Pancreas (tissue), 10 donors: ENCODE measurements at regions not wholly inside any gene's neighbourhood (a gene's known extent, or its start where the extent isn't known, plus 50 kb on each side); places are given as distances from the start of the nearest gene placed in this dataset.

Experiments
- ATAC-seq, 4 donors: fragments of 200-7000 bp; cut with Tn5 transposase; one replicate each; pipeline versions ENCODE4 v1.8.0 to v1.9.1; 2020; ENCODE audit warnings: mild to moderate bottlenecking in 4 of 4, moderate library complexity in 4 of 4
- DNase-seq, 6 donors: peaks; one replicate each; pipeline ENCODE4 v3.0.0-alpha.2; 2020
- FAIRE-seq: peaks from 2 replicates; lab custom pipeline; 2012; peaks lifted over from hg19 to GRCh38; lab: Jason Lieb, UNC
- H3K27ac ChIP-seq, 4 donors: fragments of 200-600 bp; sonication (generic); 1 replicate in 3 of 4; 2 replicates in 1 of 4; pipeline versions ENCODE4 v1.5.0 to v1.8.0; 2020
- H3K27me3 ChIP-seq, 4 donors: fragments of 200-600 bp; one replicate each; pipeline ENCODE4 v1.8.0; 2021
- H3K36me3 ChIP-seq, 3 donors: fragments of 200-600 bp; sonication (generic) in 1 of 3; one replicate each; pipeline versions ENCODE4 v1.5.0 to v1.8.0; 2020 to 2021
- H3K4me1 ChIP-seq, 3 donors: fragments of 200-600 bp; one replicate each; pipeline ENCODE4 v1.8.0; 2021
- H3K4me3 ChIP-seq, 4 donors: fragments of 200-600 bp; sonication (generic) in 2 of 4; one replicate each; pipeline versions ENCODE4 v1.5.0 to v1.8.0; 2020 to 2021
- H3K9me3 ChIP-seq, 4 donors: fragments of 200-600 bp; one replicate each; pipeline ENCODE4 v1.8.0; 2021
- CTCF ChIP-seq, 4 donors: fragments of 200-600 bp; sonication (generic) in 3 of 4; IDR thresholded peaks; one replicate each; pipeline versions ENCODE4 v1.5.0 to v1.8.0; 2021; ENCODE audit warnings: antibody characterized with exemption in 4 of 4
- WGBS, 2 donors: extraction: QIAGEN DNeasy Blood & Tissue Kit; methylation state at CpG; one replicate each; pipeline ENCODE4 v1.1.7; 2013; 5-methylcytosine and 5-hydroxymethylcytosine counted together
- intact Hi-C, 3 donors: fragments of 100-400 bp; cut with DNase I; formaldehyde crosslinking; loops; one replicate each; pipeline versions ENCODE4 v1.11.1 to v1.14.2; 2022
- donor health status: healthy with polysubstance abuse.
- donor health status: DM: no; HTN: no; CAD: no; lungs with moderate emphysema.
- donor health status: DM: no; HTN: no; CAD: no.
- donor health status: control.
- donor health status: control.
- donor health status: Bipolar disorder and iron deficiency.
- donor health status: DM: yes; HTN: yes; CAD: no.
- donor health status: DM: no; HTN: no; CAD: no.
- donor health status: DM: no; HTN: no; CAD: no.
- donor health status: DM: yes; HTN: yes; CAD: no.

- Histone ChIP-seq H3K27ac (no peak overlapping the region), H3K4me1 (no peaks in the 10 kb centered on the region), H3K4me3 (no peak overlapping the region), H3K36me3 (no peaks in the 10 kb centered on the region), H3K27me3 (no peaks in the 10 kb centered on the region), H3K9me3 (no peaks in the 10 kb centered on the region)
- WGBS, 2 donors = 93 to 97% methylated on average over 2 of the region's 2 CpGs
- intact Hi-C loops = no loop called here
- no peak for FAIRE-seq
- no peak for TF ChIP-seq CTCF (IDR thresholded peaks at IDR 0.05)
- no peak for DNase-seq
- ATAC-seq = no peak
These were observed 139.9 kb upstream of the ATP1B1 start for GRCh38 chr1:168966636-168967035.

- WGBS, 2 donors = 80 to 85% methylated on average over 7 of the region's 7 CpGs
- Histone ChIP-seq H3K4me3 (no peak overlapping the region), H3K27ac (no peak overlapping the region), H3K9me3 (no peaks in the 10 kb centered on the region), H3K27me3 (no peaks in the 10 kb centered on the region), H3K36me3 (no peaks in the 10 kb centered on the region), H3K4me1 (peaks cover 0 to 5% (median 0%) of the 10 kb centered on the region in 3 donors)
- FAIRE-seq (no peak), ATAC-seq (no peak), DNase-seq (no peak)
- intact Hi-C loops = no loop called here
- no peak for TF ChIP-seq CTCF (IDR thresholded peaks at IDR 0.05)
These were observed 135.4 kb upstream of the ATP1B1 start for GRCh38 chr1:168970926-168971659.

GRCh38 chr1:168972225-168972624 lies 134.3 kb upstream of the ATP1B1 start:
- 83 to 90% methylated on average over 4 of the region's 4 CpGs for WGBS, 2 donors
- no peak for ATAC-seq
- Histone ChIP-seq H3K27ac (no peak overlapping the region), H3K27me3 (no peaks in the 10 kb centered on the region), H3K36me3 (no peaks in the 10 kb centered on the region), H3K9me3 (no peaks in the 10 kb centered on the region), H3K4me1 (peaks cover 0 to 5% (median 0%) of the 10 kb centered on the region in 3 donors), H3K4me3 (no peak overlapping the region)
- no peak for DNase-seq
- intact Hi-C loops = no loop called here
- FAIRE-seq = no peak
- no peak for TF ChIP-seq CTCF (IDR thresholded peaks at IDR 0.05)

- intact Hi-C loops = no loop called here
- H3K9me3 ChIP-seq = no peaks in the 10 kb centered on the region
- no peaks in the 10 kb centered on the region for H3K36me3 ChIP-seq
- ATAC-seq = peak in 3 of 4 donors; percentile 62 to 84 (median 70)
- DNase-seq = peak in 3 of 6 donors; percentile 13 to 41 (median 34)
- peaks cover 0 to 5% (median 0%) of the 10 kb centered on the region in 3 donors for H3K4me1 ChIP-seq
- no peaks in the 10 kb centered on the region for H3K27me3 ChIP-seq
- 19 to 25% methylated on average over 2 of the region's 2 CpGs for WGBS, 2 donors
- no peak overlapping the region for H3K27ac ChIP-seq
- FAIRE-seq = no peak
- TF ChIP-seq CTCF (IDR thresholded peaks at IDR 0.05) = no peak
- no peak overlapping the region for H3K4me3 ChIP-seq
These were observed 133.6 kb upstream of the ATP1B1 start for GRCh38 chr1:168972887-168973286.

- no peak overlapping the region for H3K4me3 ChIP-seq
- ATAC-seq (no peak), FAIRE-seq (no peak), DNase-seq (no peak)
- TF ChIP-seq CTCF (IDR thresholded peaks at IDR 0.05) = no peak
- no peaks in the 10 kb centered on the region for H3K36me3 ChIP-seq
- H3K27me3 ChIP-seq = no peaks in the 10 kb centered on the region
- no peak overlapping the region for H3K27ac ChIP-seq
- H3K4me1 ChIP-seq = peaks cover 0 to 5% (median 0%) of the 10 kb centered on the region in 3 donors
- 76 to 80% methylated on average over 5 of the region's 5 CpGs for WGBS, 2 donors
- H3K9me3 ChIP-seq = no peaks in the 10 kb centered on the region
- intact Hi-C loops = no loop called here
These were observed 132.4 kb upstream of the ATP1B1 start for GRCh38 chr1:168974117-168974516.
